HUES64 (cell line): ENCODE measurements at regions not wholly inside any gene's neighbourhood (a gene's known extent, or its start where the extent isn't known, plus 50 kb on each side); places are given as distances from the start of the nearest gene placed in this dataset.

Experiments used
- H3K27ac ChIP-seq: 2 replicates; pipeline ENCODE4 v1.7.0; 2013; ENCODE audit warnings: low read depth, low read length, inconsistent platforms
- H3K27me3 ChIP-seq: 2 replicates; pipeline ENCODE4 v1.6.1; 2013; ENCODE audit warnings: mild to moderate bottlenecking, low read length; ENCODE audit not compliant: insufficient read depth
- H3K36me3 ChIP-seq: 2 replicates; pipeline ENCODE4 v1.6.1; 2013; ENCODE audit warnings: mild to moderate bottlenecking, low read length; ENCODE audit not compliant: insufficient read depth
- H3K4me1 ChIP-seq: 2 replicates; pipeline ENCODE4 v1.6.1; 2013; ENCODE audit warnings: mild to moderate bottlenecking, low read length, moderate library complexity; ENCODE audit not compliant: insufficient read depth
- H3K4me3 ChIP-seq: 2 replicates; pipeline ENCODE4 v1.5.1; 2013; ENCODE audit warnings: mild to moderate bottlenecking, low read length, moderate library complexity
- H3K9ac ChIP-seq: 2 replicates; pipeline ENCODE4 v1.6.1; 2013; ENCODE audit warnings: mild to moderate bottlenecking, low read depth, low read length
- H3K9me3 ChIP-seq: 2 replicates; pipeline ENCODE4 v1.6.1; 2013; ENCODE audit warnings: low read depth, low read length; ENCODE audit not compliant: insufficient read depth
- WGBS: fragments of 150-250, 120-280 bp; methylation state at CpG from one replicate; pipeline ENCODE4 v1.1.7; 2013; ENCODE audit warnings: missing lambda C conversion rate; 5-methylcytosine and 5-hydroxymethylcytosine counted together

- WGBS, result 56% methylated on average over 3 of the region's 3 CpGs
- no peak overlapping the region for H3K27ac ChIP-seq
- no peaks in the 10 kb centered on the region for H3K27me3 ChIP-seq
- no peaks in the 10 kb centered on the region for H3K9me3 ChIP-seq
- H3K9ac ChIP-seq, result no peak overlapping the region
- H3K4me1 ChIP-seq, result peaks cover 24% of the 10 kb centered on the region
- no peaks in the 10 kb centered on the region for H3K36me3 ChIP-seq
- H3K4me3 ChIP-seq, result no peak overlapping the region
Measured at GRCh38 chr3:6125520-6125919, 735.4 kb upstream of the GRM7 start.

GRCh38 chr3:6132684-6133432 is 728.1 kb upstream of the GRM7 start:
- Histone ChIP-seq H3K9ac (no peak overlapping the region), H3K36me3 (no peaks in the 10 kb centered on the region), H3K27ac (no peak overlapping the region), H3K27me3 (no peaks in the 10 kb centered on the region), H3K4me3 (no peak overlapping the region), H3K9me3 (no peaks in the 10 kb centered on the region), H3K4me1 (no peaks in the 10 kb centered on the region)
- WGBS, result 96% methylated on average over 8 of the region's 8 CpGs

- Histone ChIP-seq H3K27ac (no peak overlapping the region), H3K36me3 (no peaks in the 10 kb centered on the region), H3K4me3 (no peak overlapping the region), H3K9ac (no peak overlapping the region), H3K4me1 (no peaks in the 10 kb centered on the region), H3K9me3 (0 out of 2 replicates have a peak, but pooled peaks cover 4% of the 10 kb centered on the region), H3K27me3 (no peaks in the 10 kb centered on the region)
- 90% methylated on average over 3 of the region's 3 CpGs for WGBS
Measured at GRCh38 chr3:6142707-6143106, 718.2 kb upstream of the GRM7 start.

GRCh38 chr3:6147883-6148282 is 713.0 kb upstream of the GRM7 start:
- Histone ChIP-seq H3K9me3 (0 out of 2 replicates have a peak, but pooled peaks cover 4% of the 10 kb centered on the region), H3K4me1 (no peaks in the 10 kb centered on the region), H3K27me3 (no peaks in the 10 kb centered on the region), H3K9ac (no peak overlapping the region), H3K36me3 (no peaks in the 10 kb centered on the region), H3K4me3 (no peak overlapping the region), H3K27ac (no peak overlapping the region)
- WGBS, result 97% methylated on average over 6 of the region's 6 CpGs

- Histone ChIP-seq H3K4me3 (no peak overlapping the region), H3K27me3 (no peaks in the 10 kb centered on the region), H3K9ac (no peak overlapping the region), H3K4me1 (no peaks in the 10 kb centered on the region), H3K36me3 (no peaks in the 10 kb centered on the region), H3K9me3 (no peaks in the 10 kb centered on the region), H3K27ac (no peak overlapping the region)
- 91% methylated on average over 4 of the region's 4 CpGs for WGBS
Measured at GRCh38 chr3:6155650-6156338, 705.1 kb upstream of the GRM7 start.

- 92% methylated on average over 6 of the region's 6 CpGs for WGBS
- Histone ChIP-seq H3K4me1 (no peaks in the 10 kb centered on the region), H3K27me3 (no peaks in the 10 kb centered on the region), H3K4me3 (no peak overlapping the region), H3K27ac (no peak overlapping the region), H3K9me3 (no peaks in the 10 kb centered on the region), H3K9ac (no peak overlapping the region), H3K36me3 (no peaks in the 10 kb centered on the region)
Measured at GRCh38 chr3:6165951-6166350, 695.0 kb upstream of the GRM7 start.

- Histone ChIP-seq H3K9me3 (no peaks in the 10 kb centered on the region), H3K9ac (no peak overlapping the region), H3K4me1 (no peaks in the 10 kb centered on the region), H3K4me3 (no peak overlapping the region), H3K27ac (no peak overlapping the region), H3K36me3 (no peaks in the 10 kb centered on the region), H3K27me3 (no peaks in the 10 kb centered on the region)
- 96% methylated on average over 8 of the region's 8 CpGs for WGBS
Measured at GRCh38 chr3:6168256-6168655, 692.7 kb upstream of the GRM7 start.

GRCh38 chr3:6172871-6173642 is 687.9 kb upstream of the GRM7 start:
- WGBS, result 81% methylated on average over 3 of the region's 6 CpGs
- no peak overlapping the region for H3K4me3 ChIP-seq
- no peaks in the 10 kb centered on the region for H3K27me3 ChIP-seq
- H3K36me3 ChIP-seq, result no peaks in the 10 kb centered on the region
- H3K9me3 ChIP-seq, result no peaks in the 10 kb centered on the region
- no peaks in the 10 kb centered on the region for H3K4me1 ChIP-seq
- no peak overlapping the region for H3K9ac ChIP-seq
- H3K27ac ChIP-seq, result no peak overlapping the region

GRCh38 chr3:6177417-6177816 is 683.5 kb upstream of the GRM7 start:
- H3K27me3 ChIP-seq, result no peaks in the 10 kb centered on the region
- H3K4me1 ChIP-seq, result peaks cover 9% of the 10 kb centered on the region; the same call in 1 of the 2 replicates
- no peak overlapping the region for H3K27ac ChIP-seq
- H3K9ac ChIP-seq, result no peak overlapping the region
- no peaks in the 10 kb centered on the region for H3K9me3 ChIP-seq
- H3K4me3 ChIP-seq, result no peak overlapping the region
- no peaks in the 10 kb centered on the region for H3K36me3 ChIP-seq
- WGBS, result 100% methylated on average over 1 of the region's 1 CpG

- Histone ChIP-seq H3K36me3 (no peaks in the 10 kb centered on the region), H3K27me3 (no peaks in the 10 kb centered on the region), H3K4me1 (peaks cover 15% of the 10 kb centered on the region; the same call in 1 of the 2 replicates), H3K9ac (no peak overlapping the region), H3K9me3 (no peaks in the 10 kb centered on the region), H3K4me3 (no peak overlapping the region), H3K27ac (no peak overlapping the region)
- WGBS, result 95% methylated on average over 3 of the region's 3 CpGs
Measured at GRCh38 chr3:6179761-6180160, 681.2 kb upstream of the GRM7 start.

GRCh38 chr3:6180171-6180570 is 680.7 kb upstream of the GRM7 start:
- Histone ChIP-seq H3K27me3 (no peaks in the 10 kb centered on the region), H3K4me1 (peaks cover 15% of the 10 kb centered on the region; the same call in 1 of the 2 replicates), H3K9me3 (no peaks in the 10 kb centered on the region), H3K36me3 (no peaks in the 10 kb centered on the region), H3K27ac (no peak overlapping the region), H3K9ac (no peak overlapping the region), H3K4me3 (no peak overlapping the region)
